Astrocyte (in vitro differentiated cells and primary cell): ENCODE measurements at regions not wholly inside any gene's neighbourhood (a gene's known extent, or its start where the extent isn't known, plus 50 kb on each side); places are given as distances from the start of the nearest gene placed in this dataset.

Experiments used
- DNase-seq: peaks from one replicate; pipeline ENCODE4 v3.0.0-alpha.2; 2010; ENCODE audit warnings: low read depth
- FAIRE-seq: peaks from 2 replicates; lab custom pipeline; 2011; peaks lifted over from hg19 to GRCh38; lab: Jason Lieb, UNC
- H2AFZ ChIP-seq: 2 replicates; pipeline ENCODE4 v1.6.0; 2012; ENCODE audit warnings: low read depth, low read length, inconsistent platforms
- H3K27ac ChIP-seq: 2 replicates; pipeline ENCODE4 v1.5.1; 2011; ENCODE audit warnings: low read depth, low read length, inconsistent platforms
- H3K27me3 ChIP-seq: 2 replicates; pipeline ENCODE4 v1.6.0; 2011; ENCODE audit warnings: low read length, inconsistent platforms; ENCODE audit not compliant: insufficient read depth
- H3K36me3 ChIP-seq: 2 replicates; pipeline ENCODE4 v1.5.1; 2011; ENCODE audit warnings: low read length, inconsistent platforms; ENCODE audit not compliant: insufficient read depth
- H3K4me1 ChIP-seq: 2 replicates; pipeline ENCODE4 v1.5.1; 2011; ENCODE audit warnings: low read length, inconsistent platforms; ENCODE audit not compliant: insufficient read depth
- H3K4me2 ChIP-seq: 2 replicates; pipeline ENCODE4 v1.6.0; 2012; ENCODE audit warnings: low read length, inconsistent platforms
- H3K4me3 ChIP-seq: 2 replicates; pipeline ENCODE4 v1.5.1; 2011; ENCODE audit warnings: low read depth, mild to moderate bottlenecking, low read length, inconsistent platforms; ENCODE audit not compliant: insufficient read depth
- H3K79me2 ChIP-seq: 2 replicates; pipeline ENCODE4 v1.6.0; 2012; ENCODE audit warnings: mild to moderate bottlenecking, low read length, inconsistent platforms; ENCODE audit not compliant: insufficient read depth
- H3K9ac ChIP-seq: 2 replicates; pipeline ENCODE4 v1.6.0; 2012; ENCODE audit warnings: mild to moderate bottlenecking, low read length, inconsistent platforms
- H3K9me3 ChIP-seq: 2 replicates; pipeline ENCODE4 v1.5.1; 2012; ENCODE audit warnings: low read depth, mild to moderate bottlenecking, low read length, inconsistent platforms; ENCODE audit not compliant: insufficient read depth
- H4K20me1 ChIP-seq: 2 replicates; pipeline ENCODE4 v1.6.0; 2012; ENCODE audit warnings: low read length, inconsistent platforms; ENCODE audit not compliant: insufficient read depth
- H3K27ac Mint-ChIP-seq: one replicate; pipeline ENCODE4 v1.8.0; 2021; ENCODE audit warnings: mild to moderate bottlenecking, mixed read lengths; ENCODE audit not compliant: unreplicated experiment
- H3K27me3 Mint-ChIP-seq: one replicate; pipeline ENCODE4 v1.8.0; 2021; ENCODE audit warnings: low read depth, mixed read lengths; ENCODE audit not compliant: unreplicated experiment
- H3K36me3 Mint-ChIP-seq: one replicate; pipeline ENCODE4 v1.8.0; 2021; ENCODE audit warnings: low read depth, mixed read lengths; ENCODE audit not compliant: unreplicated experiment
- H3K4me1 Mint-ChIP-seq: one replicate; pipeline ENCODE4 v1.8.0; 2021; ENCODE audit warnings: low read depth, mixed read lengths; ENCODE audit not compliant: unreplicated experiment
- H3K4me3 Mint-ChIP-seq: one replicate; pipeline ENCODE4 v1.8.0; 2021; ENCODE audit warnings: mild to moderate bottlenecking, moderate library complexity, mixed read lengths; ENCODE audit not compliant: unreplicated experiment
- H3K9me3 Mint-ChIP-seq: one replicate; pipeline ENCODE4 v1.8.0; 2021; ENCODE audit warnings: mild to moderate bottlenecking, mixed read lengths; ENCODE audit not compliant: unreplicated experiment
- CTCF ChIP-seq: IDR thresholded peaks from 2 replicates; pipeline ENCODE4 v1.5.1; 2011; ENCODE audit warnings: low read depth, mild to moderate bottlenecking, inconsistent platforms, low read length, moderate library complexity; ENCODE audit not compliant: insufficient read depth
- EZH2 ChIP-seq: IDR thresholded peaks from 2 replicates; pipeline ENCODE4 v1.6.1; 2012; ENCODE audit warnings: mild to moderate bottlenecking, low read length, inconsistent platforms; ENCODE audit not compliant: insufficient read depth

- H3K4me1 ChIP-seq, result no peaks in the 10 kb centered on the region
- H3K4me3 Mint-ChIP-seq, result no peak overlapping the region
- H3K9me3 Mint-ChIP-seq, result peaks cover 4% of the 10 kb centered on the region
- H3K27ac ChIP-seq, result no peak overlapping the region
- FAIRE-seq (no peak), DNase-seq (no peak)
- H3K9ac ChIP-seq, result no peak overlapping the region
- H3K36me3 Mint-ChIP-seq, result no peaks in the 10 kb centered on the region
- no peak overlapping the region for H3K27ac Mint-ChIP-seq
- no peaks in the 10 kb centered on the region for H3K79me2 ChIP-seq
- no peaks in the 10 kb centered on the region for H3K9me3 ChIP-seq
- TF ChIP-seq CTCF (no peak), EZH2 (no peak)
- no peak overlapping the region for H3K4me3 ChIP-seq
- no peak overlapping the region for H3K4me2 ChIP-seq
- no peak overlapping the region for H2AFZ ChIP-seq
- H4K20me1 ChIP-seq, result no peaks in the 10 kb centered on the region
- H3K36me3 ChIP-seq, result no peaks in the 10 kb centered on the region
- H3K27me3 Mint-ChIP-seq, result peaks cover 8% of the 10 kb centered on the region
- no peaks in the 10 kb centered on the region for H3K27me3 ChIP-seq
- no peaks in the 10 kb centered on the region for H3K4me1 Mint-ChIP-seq
These were observed 203.0 kb downstream of the STK31 start for GRCh38 chr7:23913016-23913415.

- peaks cover 8% of the 10 kb centered on the region for H3K4me1 Mint-ChIP-seq
- H3K27ac Mint-ChIP-seq, result no peak overlapping the region
- Histone ChIP-seq H3K36me3 (no peaks in the 10 kb centered on the region), H3K4me3 (no peak overlapping the region), H3K27ac (no peak overlapping the region), H3K27me3 (no peaks in the 10 kb centered on the region), H3K4me1 (no peaks in the 10 kb centered on the region), H3K79me2 (no peaks in the 10 kb centered on the region), H3K9ac (no peak overlapping the region), H4K20me1 (no peaks in the 10 kb centered on the region), H3K9me3 (no peaks in the 10 kb centered on the region), H2AFZ (no peak overlapping the region), H3K4me2 (no peak overlapping the region)
- no peak for TF ChIP-seq EZH2
- TF ChIP-seq CTCF, result no peak
- DNase-seq (no peak), FAIRE-seq (no peak)
- no peak overlapping the region for H3K4me3 Mint-ChIP-seq
- H3K27me3 Mint-ChIP-seq, result peaks cover 4% of the 10 kb centered on the region
- peaks cover 4% of the 10 kb centered on the region for H3K9me3 Mint-ChIP-seq
- H3K36me3 Mint-ChIP-seq, result no peaks in the 10 kb centered on the region
These were observed 205.2 kb downstream of the STK31 start for GRCh38 chr7:23915236-23915635.

GRCh38 chr7:23918286-23918685 is 208.3 kb downstream of the STK31 start:
- Histone ChIP-seq H3K9ac (no peak overlapping the region), H2AFZ (no peak overlapping the region), H3K36me3 (no peaks in the 10 kb centered on the region), H3K27me3 (no peaks in the 10 kb centered on the region), H3K27ac (no peak overlapping the region), H3K9me3 (no peaks in the 10 kb centered on the region), H4K20me1 (no peaks in the 10 kb centered on the region), H3K4me2 (no peak overlapping the region), H3K4me3 (no peak overlapping the region), H3K4me1 (no peaks in the 10 kb centered on the region), H3K79me2 (no peaks in the 10 kb centered on the region)
- Mint-ChIP-seq H3K27me3 (peaks cover 3% of the 10 kb centered on the region), H3K4me3 (no peak overlapping the region), H3K36me3 (no peaks in the 10 kb centered on the region), H3K4me1 (peaks cover 8% of the 10 kb centered on the region), H3K9me3 (peaks cover 2% of the 10 kb centered on the region), H3K27ac (no peak overlapping the region)
- no peak for TF ChIP-seq EZH2
- no peak for TF ChIP-seq CTCF
- FAIRE-seq (no peak), DNase-seq (no peak)
